A549 (cell line): ENCODE measurements at regions not wholly inside any gene's neighbourhood (a gene's known extent, or its start where the extent isn't known, plus 50 kb on each side); places are given as distances from the start of the nearest gene placed in this dataset.

Source experiments
- KDM1A ChIP-seq: fragments of 200-600 bp; sonication (generic); IDR thresholded peaks from 2 replicates; pipeline ENCODE4 v1.6.1; 2016; ENCODE audit warnings: low read depth, mild to moderate bottlenecking
- NPAS2 ChIP-seq: fragments of 250-450 bp; sonication (Bioruptor Pico); IDR thresholded peaks from 2 replicates; pipeline ENCODE4 v1.8.0; 2022; ENCODE audit warnings: mild to moderate bottlenecking, moderate library complexity, borderline replicate concordance
- SMC3 ChIP-seq: fragments of >200 bp; sonication (Bioruptor Twin); formaldehyde crosslinking; IDR thresholded peaks from 3 replicates; pipeline ENCODE4 v1.6.1; 2018; ENCODE audit warnings: inconsistent platforms
- TF ChIP-seq, protein P1 (sequence below): fragments of 200-600 bp; sonication (generic); IDR thresholded peaks from 2 replicates; pipeline ENCODE4 v1.6.1; 2016; ENCODE audit warnings: antibody characterized with exemption, mild to moderate bottlenecking, moderate library complexity

DNA sequence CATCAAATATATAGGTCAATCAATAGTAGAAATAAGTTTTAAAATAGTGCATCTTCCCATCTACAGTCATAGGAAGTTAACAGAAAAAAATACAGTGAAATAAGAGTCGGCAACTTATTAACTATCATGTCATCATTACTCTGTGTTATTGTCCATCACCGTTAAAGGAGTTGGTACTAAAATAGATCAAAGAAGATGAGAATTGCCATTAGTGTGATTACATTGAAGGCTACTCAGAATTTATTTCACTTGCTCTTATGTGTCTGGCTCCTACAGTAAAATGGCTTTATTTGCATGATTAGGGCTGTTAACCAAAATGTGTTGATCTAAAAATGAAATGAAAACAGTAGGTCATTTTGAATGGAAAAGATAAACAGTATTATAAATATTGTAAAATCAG is 162.5 kb upstream of the SLITRK1 start:
- no peak for TF ChIP-seq KDM1A
- TF ChIP-seq SMC3: no peak
- TF ChIP-seq, protein P1, sequence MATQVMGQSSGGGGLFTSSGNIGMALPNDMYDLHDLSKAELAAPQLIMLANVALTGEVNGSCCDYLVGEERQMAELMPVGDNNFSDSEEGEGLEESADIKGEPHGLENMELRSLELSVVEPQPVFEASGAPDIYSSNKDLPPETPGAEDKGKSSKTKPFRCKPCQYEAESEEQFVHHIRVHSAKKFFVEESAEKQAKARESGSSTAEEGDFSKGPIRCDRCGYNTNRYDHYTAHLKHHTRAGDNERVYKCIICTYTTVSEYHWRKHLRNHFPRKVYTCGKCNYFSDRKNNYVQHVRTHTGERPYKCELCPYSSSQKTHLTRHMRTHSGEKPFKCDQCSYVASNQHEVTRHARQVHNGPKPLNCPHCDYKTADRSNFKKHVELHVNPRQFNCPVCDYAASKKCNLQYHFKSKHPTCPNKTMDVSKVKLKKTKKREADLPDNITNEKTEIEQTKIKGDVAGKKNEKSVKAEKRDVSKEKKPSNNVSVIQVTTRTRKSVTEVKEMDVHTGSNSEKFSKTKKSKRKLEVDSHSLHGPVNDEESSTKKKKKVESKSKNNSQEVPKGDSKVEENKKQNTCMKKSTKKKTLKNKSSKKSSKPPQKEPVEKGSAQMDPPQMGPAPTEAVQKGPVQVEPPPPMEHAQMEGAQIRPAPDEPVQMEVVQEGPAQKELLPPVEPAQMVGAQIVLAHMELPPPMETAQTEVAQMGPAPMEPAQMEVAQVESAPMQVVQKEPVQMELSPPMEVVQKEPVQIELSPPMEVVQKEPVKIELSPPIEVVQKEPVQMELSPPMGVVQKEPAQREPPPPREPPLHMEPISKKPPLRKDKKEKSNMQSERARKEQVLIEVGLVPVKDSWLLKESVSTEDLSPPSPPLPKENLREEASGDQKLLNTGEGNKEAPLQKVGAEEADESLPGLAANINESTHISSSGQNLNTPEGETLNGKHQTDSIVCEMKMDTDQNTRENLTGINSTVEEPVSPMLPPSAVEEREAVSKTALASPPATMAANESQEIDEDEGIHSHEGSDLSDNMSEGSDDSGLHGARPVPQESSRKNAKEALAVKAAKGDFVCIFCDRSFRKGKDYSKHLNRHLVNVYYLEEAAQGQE: no peak
- TF ChIP-seq NPAS2 (CRISPR knock-in tag): no peak
